ENCODE measurements at regions not wholly inside any gene's neighbourhood (a gene's known extent, or its start where the extent isn't known, plus 50 kb on each side); places are given as distances from the start of the nearest gene placed in this dataset.
"Not testable (repeated sequence)": the region's sequence is repeated elsewhere in the genome, so short reads cannot be mapped to it uniquely, and the experiment has no call there.

- DNase-seq = no peak
Measured at GRCh38 chr7:124208642-124209041, 175.8 kb upstream of the TMEM229A start.

DNA sequence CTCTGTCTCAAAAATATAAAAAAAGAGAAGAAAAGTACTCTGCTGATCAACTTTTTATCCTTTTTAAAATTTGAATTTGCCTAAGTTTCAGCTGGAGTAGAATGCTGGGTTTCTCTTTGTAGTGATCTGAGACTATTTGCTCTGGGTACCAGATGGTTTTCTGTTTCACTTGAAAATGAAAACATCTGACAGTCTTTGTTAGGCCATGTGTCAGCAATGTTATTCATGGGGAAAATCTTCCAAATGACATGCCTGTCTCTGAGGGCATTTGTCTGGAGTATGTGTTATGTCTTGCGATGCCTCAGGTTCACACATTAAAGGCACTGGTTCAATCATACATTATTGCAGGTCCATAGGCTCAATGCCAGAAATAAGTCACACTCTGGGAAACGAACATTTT is 175.3 kb upstream of the TMEM229A start:
- no peak for DNase-seq

- DNase-seq = no peak
Measured at GRCh38 chr7:124205526-124205925, 172.7 kb upstream of the TMEM229A start.

DNA sequence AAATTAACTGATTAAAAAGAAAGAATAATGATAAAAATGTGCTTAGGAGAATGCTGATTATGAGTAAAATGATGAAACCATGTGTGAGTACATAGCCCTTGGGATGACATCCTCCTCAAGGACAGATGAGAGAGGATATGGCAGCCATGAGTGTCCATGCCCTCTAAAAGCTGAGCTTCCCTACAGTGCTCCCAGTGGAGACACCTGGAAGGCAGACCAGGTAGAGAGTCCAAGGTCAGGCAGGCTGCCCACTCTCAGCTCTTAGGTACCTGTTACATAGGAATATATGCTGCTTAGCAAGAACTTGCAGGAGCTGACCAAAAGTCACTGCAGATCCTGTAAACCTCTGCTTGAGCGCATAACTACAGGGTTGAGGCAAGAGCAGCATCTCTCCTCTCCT is 169.7 kb upstream of the TMEM229A start:
- DNase-seq = no peak

DNA sequence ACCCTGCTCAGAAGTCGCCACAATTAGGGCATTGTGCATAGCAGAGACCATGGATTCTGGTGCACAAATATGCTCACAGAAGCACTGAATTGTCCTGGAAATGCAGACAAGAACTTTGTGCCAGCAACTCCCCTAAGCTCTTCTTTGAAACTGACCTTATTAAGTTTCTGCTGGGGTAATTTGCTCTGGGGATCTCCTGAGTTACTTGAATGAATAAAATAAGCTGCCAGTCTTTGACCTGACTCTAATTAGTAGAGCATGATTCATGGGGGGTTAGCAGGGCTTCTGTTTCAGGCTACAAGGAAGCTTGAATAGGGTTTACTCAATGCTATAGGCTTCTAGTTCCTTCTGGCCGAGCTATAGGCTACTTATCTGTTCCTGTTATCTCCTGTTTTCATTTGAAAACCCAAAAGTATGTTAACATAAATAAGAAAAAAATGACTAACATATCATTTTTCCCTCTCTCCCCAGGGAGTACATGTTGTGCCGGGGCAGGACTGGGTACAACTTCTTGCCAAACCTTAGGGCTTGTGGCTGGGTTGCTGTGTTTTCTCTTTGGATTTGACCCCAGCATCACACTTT is 169.0 kb upstream of the TMEM229A start:
- no peak for DNase-seq

- DNase-seq = no peak
Measured at GRCh38 chr7:124196519-124196918, 163.7 kb upstream of the TMEM229A start.

GRCh38 chr7:124192885-124193284 is 160.0 kb upstream of the TMEM229A start:
- DNase-seq = no peak

- no peak for DNase-seq
Measured at GRCh38 chr7:124191713-124192112, 158.8 kb upstream of the TMEM229A start.

- DNase-seq = no peak
Measured at GRCh38 chr7:124191030-124191429, 158.2 kb upstream of the TMEM229A start.

DNA sequence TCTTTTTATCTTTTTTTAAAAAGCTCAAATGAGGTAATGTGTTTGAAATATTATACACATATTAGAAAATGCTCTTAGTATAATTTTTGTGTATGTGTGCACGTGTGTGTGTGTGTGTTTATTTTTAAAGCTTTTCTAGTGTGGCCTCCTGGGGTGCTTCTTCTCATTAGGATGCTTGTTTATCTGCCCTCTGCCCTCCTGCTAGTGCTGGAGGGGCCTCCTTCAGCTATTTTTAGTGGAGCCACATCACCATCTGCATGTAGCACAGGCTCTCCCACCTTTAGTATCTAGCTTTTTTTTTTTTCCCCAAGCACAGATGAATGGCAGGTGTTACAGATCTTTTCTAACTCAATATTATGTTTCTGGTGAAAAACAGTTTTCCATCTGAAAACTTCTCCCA is 155.7 kb upstream of the TMEM229A start:
- no peak for DNase-seq

GRCh38 chr7:124187962-124188361 is 155.1 kb upstream of the TMEM229A start:
- DNase-seq = no peak

DNA sequence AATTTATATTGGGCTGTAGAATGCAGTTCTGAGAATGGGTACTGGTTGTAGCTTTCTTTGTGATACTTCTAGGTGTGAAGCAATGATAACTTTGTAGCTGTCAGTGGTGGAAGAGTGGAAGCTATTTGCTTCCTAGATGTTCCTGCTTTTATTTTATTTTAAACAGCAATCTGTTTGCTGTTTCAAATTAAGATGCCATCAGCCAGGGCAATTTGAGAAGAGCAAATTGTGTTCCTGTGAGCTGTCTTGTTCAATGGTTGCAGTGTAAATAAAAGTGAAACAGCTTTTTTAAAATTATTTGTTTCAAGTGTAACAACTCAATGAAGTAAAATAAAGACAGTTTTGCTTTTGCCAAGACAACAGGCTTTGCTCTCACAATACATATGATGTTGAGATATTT is 150.8 kb upstream of the TMEM229A start:
- no peak for DNase-seq

DNA sequence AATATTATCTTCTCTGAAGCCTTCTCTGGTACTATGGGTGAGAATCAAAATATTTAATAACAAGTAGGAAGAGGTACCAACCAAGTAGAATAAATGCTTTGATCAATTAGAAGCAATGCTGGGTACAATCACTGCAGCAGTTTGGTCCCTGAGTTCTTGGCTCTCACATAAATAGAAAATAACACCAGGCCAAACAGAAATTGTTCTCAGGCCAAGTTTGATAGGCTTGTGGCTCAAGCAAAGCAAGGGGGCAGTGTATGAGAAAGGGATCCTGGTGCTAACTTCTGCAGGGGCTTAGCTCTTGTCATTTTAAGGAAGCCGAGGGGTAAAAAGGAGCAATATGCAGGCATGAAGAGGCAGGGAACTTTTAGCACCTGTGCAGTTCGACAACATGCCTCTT is 146.8 kb upstream of the TMEM229A start:
- no peak for DNase-seq

GRCh38 chr7:124177891-124178290 is 145.0 kb upstream of the TMEM229A start:
- no peak for DNase-seq

DNA sequence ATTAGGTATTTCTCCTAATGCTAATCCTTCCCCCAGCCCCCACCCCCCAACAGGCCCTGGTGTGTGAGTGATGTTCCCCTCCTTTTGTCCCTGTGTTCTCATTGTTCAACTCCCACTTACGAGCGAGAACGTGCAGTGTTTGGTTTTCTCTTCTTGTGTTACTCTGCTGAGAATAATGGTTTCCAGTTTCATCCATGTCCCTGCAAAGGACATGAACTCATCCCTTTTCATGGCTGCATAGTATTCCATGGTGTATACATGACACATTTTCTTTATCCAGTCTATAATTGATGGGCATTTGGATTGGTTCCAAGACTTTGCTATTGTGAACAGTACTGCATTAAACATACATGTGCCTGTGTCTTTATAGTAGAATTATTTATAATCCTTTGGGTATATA is 138.9 kb upstream of the TMEM229A start:
- DNase-seq = not testable (repeated sequence)

GRCh38 chr7:124171068-124171467 is 138.2 kb upstream of the TMEM229A start:
- DNase-seq = peak; percentile 5

DNA sequence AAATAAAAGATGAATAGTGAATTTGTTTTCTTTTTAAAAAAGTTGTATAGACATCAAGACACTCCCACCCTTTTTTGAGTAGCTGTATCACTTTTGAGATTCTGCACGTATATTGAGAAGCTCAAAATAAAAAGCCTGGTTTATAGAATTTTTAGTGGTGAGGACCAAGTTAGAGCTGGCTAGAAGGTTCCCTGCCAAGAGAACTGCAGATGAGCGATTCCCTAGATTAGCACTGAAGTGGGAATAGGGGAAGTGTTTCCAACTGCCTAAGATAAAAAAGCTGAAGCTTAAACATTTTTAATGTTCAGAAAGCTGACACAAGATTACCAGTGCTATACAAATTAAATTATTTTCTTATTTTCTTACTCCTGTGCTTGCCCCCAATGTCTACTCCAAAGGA is 135.7 kb upstream of the TMEM229A start:
- no peak for DNase-seq

DNA sequence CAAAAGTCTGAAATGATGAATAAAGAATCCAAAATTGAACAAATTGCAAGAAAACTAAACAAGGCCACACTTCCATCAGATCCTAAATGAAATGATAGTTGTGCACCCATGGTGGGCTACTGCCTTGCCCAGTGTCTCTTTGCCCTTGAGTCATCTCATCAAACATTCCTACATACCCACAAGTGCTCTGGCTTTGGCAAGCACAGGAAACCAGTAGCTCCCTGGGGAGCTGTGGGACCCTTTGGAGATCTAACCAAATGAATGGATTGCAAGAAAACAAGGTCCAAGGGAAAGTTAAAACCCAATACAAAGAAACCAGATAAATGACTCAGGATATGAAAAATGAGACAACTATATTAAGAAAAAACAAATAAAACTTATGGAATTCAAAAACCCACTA is 129.8 kb upstream of the TMEM229A start:
- DNase-seq = peak; percentile 28

GRCh38 chr7:124155432-124156022 is 122.7 kb upstream of the TMEM229A start:
- peak; percentile 18 for DNase-seq

GRCh38 chr7:124152859-124153692 is 120.2 kb upstream of the TMEM229A start:
- peak; percentile 35 for DNase-seq

DNA sequence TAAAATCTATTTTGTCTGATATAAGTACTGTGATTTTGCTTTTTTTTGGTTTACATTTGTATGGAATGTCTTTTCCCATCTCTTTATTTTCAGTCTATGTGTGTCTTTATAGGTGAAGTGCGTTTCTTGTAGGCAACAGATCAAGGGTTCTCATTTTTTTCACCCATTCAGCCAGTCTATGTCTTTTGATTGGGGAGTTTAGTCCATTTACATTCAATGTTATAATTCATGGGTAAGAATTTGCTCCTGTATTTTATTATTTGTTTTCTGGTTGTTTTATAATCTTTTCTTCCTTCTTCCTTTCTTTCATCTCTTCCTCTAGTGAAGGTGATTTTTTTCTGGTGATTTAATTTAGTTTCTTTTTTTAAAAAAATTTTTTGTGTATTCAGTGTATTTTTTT is 104.8 kb upstream of the TMEM229A start:
- DNase-seq = no peak

- no peak for DNase-seq
Measured at GRCh38 chr7:124124201-124124600, 91.3 kb upstream of the TMEM229A start.

DNA sequence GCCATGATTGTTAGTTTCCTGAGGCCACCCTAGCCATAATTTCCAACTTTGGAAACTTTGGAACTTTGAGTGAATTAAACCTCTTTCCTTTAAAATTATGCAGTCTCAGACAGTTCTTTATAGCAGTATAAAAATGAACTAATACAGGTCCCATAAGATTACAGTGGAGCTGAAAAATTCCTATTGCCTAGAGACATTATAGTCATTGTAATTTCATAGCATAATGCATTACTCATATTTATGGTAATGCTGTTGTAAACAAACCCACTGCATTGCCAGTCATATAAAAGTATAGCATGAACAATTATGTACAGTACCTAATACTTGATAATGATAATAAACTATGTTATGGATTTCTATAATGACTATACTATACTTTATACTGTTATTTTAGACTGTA is 88.0 kb upstream of the TMEM229A start:
- no peak for DNase-seq

DNA sequence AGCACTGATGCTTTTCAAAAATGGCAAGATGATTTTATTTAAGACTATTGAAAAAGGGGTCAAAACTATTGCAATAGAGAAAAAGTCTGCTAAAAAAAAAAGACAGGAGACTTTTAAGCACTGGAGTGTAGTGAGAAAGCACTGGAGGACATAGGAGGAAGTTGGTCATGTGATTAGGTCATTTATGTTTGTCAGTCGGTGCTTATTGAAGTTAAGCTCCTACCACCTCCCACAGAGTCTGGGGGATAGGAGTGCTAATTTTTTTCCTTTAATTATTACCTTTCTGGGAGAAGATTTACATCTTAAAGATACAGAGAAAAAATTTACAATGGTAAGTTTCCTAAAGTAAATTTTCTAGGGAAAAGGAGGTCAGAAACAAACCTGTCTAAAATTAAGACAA is 80.2 kb upstream of the TMEM229A start:
- DNase-seq = no peak

Measured in fibroblast of skin of abdomen (primary cell).